ENCODE measurements at regions not wholly inside any gene's neighbourhood (a gene's known extent, or its start where the extent isn't known, plus 50 kb on each side); places are given as distances from the start of the nearest gene placed in this dataset.

DNA sequence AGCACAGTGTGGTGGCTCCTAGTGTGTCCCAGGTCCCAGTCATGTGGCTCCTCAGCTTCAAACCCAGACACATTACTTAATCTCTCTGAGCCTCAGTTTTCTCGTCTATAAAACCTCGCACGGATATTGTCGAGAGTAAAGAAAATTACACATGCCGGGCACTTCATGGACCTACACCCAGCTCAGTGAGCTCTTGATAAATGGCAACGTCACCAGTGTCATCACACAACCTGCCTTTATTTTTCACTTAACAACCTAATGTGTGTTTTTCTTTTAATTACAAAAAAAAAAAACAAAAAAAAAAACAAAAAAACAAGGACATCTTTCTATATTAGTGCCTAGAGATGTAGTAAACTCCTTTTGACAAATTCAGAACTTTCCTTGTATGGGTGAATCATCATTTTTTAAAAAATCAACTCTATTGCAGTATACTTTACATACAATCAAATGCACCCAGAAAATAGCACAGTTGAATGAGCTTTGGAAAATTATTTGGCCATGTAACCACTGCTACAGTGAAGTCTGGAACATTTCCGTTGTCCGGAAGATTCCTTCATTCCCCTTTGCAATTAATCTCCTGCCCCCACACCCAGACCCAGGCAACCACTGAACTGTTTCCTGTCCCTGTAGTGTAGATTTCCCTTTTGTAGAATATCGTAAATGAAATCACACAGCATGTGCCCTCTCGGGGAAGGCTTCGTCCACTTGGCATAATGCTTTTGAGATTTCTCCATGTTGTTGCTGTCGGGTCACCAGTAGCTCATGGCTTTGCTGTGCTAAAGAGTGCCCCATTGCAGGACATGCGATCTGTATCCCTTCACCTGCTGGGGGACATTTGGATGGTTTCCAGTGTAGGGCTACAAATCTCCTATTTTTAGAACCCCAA is 100.4 kb upstream of the LARP1 start:
- TF ChIP-seq POLR2AphosphoS5 (IDR thresholded peaks at IDR 0.05; ENCODE audit: borderline replicate concordance, low read depth, low read length) = no peak
- no peak for TF ChIP-seq EZH2 (IDR thresholded peaks at IDR 0.05)
